ENCODE measurements at regions not wholly inside any gene's neighbourhood (a gene's known extent, or its start where the extent isn't known, plus 50 kb on each side); places are given as distances from the start of the nearest gene placed in this dataset.
"Not testable (repeated sequence)": the region's sequence is repeated elsewhere in the genome, so short reads cannot be mapped to it uniquely, and the experiment has no call there.

DNA sequence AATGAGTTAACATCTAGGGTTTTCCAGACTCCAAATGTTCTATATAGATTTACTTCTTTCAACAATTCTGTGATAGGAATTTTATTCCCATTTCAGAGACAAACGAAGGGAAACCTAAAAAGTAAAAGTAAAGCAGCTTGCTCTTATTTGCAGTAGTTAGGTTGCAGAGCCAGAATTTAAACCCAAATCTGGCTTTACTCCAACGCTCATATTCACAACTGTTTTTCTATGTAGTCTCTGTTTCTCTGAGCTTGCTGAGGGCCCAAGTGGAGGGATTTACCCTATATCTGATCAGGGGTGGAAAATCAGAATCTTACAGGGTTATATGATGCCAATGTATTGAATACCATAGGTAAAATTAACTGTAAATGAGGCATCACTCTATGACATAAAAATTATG is 599.1 kb upstream of the GRIA3 start:
- in situ Hi-C loops (cut with HindIII; ENCODE audit: low pct_unique_long_range_greater_than_20kb, low sequenced_read_pairs): no loop called here
- DNase-seq (ENCODE audit: low read depth): no peak

DNA sequence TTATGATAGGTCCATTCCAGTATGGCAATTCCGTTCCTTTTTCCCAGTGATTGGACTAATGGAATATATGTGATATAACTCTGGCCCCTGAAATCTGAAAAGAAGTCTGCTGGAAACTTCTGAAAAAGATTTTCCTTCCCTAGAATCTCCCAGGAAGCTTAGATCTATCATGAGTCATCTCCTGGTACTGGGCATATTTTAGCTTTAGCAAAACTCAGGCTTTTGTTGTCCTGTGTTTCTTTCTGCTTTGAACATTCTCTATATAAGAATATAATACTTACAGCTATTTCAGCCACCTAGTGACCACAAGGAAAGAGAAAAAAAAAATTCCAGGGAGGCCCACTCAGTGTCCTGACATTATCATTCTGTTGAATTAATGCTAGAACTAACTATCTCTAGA is 597.2 kb upstream of the GRIA3 start:
- in situ Hi-C loops (cut with HindIII; ENCODE audit: low pct_unique_long_range_greater_than_20kb, low sequenced_read_pairs): no loop called here
- no peak for DNase-seq (ENCODE audit: low read depth)

DNA sequence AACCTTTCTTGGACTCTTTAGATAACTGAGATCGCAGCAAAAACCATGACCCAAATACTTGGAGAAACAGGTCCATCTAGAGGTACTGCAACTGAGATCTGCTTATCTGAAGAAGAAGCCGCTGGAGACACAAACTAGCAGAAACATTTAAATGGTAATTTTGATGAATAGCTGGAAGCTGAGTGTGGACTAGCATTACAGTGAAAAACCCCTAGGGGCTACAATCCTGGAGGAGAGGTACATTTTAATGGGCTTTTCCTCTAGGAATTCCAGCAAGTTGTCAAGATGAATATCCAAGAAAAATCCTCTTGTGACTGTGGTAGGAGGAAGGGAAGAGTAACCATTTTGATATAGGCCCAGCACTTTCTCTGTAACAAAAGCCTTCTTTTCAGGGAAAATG is 592.5 kb upstream of the GRIA3 start:
- DNase-seq (ENCODE audit: low read depth): no peak
- in situ Hi-C loops (cut with HindIII; ENCODE audit: low pct_unique_long_range_greater_than_20kb, low sequenced_read_pairs): no loop called here

DNA sequence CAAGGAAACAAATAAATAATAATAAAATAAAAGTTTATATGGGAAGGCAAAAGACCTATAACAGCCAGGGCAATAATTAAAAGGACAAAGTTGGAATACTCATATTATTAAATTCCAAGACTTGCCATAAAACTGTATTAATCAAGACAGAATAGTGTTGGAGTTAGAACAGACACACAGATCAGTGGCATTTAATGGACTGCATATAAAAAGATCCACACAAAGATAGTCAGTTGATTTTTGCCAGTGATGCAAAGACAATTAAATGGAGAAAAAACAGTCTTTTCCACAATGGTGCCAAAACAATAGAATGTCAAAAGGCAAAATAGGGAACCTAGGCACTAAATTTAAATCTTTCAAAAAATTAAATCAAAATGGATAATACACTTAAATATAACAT is 587.1 kb upstream of the GRIA3 start:
- in situ Hi-C loops (cut with HindIII; ENCODE audit: low pct_unique_long_range_greater_than_20kb, low sequenced_read_pairs): no loop called here
- no peak for DNase-seq (ENCODE audit: low read depth)

DNA sequence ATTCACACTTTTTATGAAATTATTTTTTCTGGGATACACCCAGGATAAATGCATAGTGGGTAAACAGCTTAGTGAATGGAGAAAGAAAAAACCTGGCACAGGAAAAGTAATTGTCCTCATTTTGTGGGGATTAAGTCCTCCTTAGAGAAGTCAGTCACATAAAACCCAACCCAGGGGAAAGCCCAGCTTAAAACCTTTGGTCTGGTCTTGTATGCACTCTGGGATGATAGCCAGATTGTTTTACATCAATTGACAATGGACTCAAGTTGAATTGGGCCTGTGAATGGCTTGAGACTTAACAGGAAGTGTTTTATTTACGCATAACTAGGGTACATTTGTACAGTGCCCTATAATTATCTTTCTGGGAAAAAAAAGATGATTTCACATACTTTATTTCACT is 561.3 kb upstream of the GRIA3 start:
- DNase-seq (ENCODE audit: low read depth): no peak
- in situ Hi-C loops (cut with HindIII; ENCODE audit: low pct_unique_long_range_greater_than_20kb, low sequenced_read_pairs): no loop called here

DNA sequence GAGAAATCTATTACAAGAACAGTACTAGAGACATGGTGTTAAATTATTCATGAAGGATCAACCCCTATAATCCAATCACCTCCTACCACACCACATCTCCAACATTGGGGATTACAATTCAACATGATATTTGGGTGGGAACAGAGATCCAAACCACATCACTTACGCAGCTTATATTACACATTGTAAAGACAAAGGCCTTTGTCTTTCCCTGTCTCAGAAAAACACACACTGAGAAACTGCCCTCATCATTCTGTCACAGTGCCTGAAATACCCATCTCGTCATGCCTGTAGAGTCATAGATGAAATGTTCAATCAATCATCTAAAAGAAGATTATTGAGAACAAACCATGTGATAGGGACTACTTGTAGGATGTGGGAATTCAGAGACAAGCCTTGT is 558.8 kb upstream of the GRIA3 start:
- in situ Hi-C loops (cut with HindIII; ENCODE audit: low pct_unique_long_range_greater_than_20kb, low sequenced_read_pairs): no loop called here
- no peak for DNase-seq (ENCODE audit: low read depth)

DNA sequence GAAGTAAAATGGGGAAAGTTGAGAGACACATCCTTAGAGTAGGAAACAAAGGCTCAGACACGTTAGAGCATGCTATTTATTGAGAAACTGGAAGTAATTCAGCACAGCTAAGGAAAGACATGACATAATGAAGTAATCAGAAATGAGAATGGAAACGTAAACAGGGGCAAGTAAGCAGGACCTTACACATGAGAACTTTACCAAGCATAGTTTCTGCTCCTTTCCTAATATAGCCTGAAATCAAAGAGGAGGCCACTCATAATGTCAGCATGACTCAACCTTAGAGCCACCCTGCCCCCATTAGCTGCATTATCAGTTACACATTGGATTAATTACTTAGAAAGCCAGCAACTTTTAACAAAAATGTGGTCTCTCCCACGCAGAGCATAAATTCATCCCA is 558.3 kb upstream of the GRIA3 start:
- in situ Hi-C loops (cut with HindIII; ENCODE audit: low pct_unique_long_range_greater_than_20kb, low sequenced_read_pairs): no loop called here
- no peak for DNase-seq (ENCODE audit: low read depth)

DNA sequence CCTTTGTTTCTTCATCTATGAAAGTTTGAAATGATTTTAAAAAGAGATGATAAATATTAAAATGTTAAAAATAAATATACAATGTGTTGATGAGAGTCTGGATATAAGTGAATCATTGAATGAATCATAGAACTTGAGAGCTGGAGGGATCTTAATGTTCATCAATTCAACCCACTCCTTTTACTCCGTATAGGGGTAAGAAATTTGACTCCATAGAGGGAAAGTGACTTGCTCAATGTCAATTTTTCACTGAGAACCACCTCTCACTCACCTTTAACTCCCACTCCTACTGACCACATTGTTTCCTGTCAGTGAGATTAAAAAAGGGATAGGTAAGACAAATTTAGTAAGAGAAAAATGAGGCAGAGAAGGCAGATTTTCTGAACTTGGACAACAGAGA is 557.2 kb upstream of the GRIA3 start:
- in situ Hi-C loops (cut with HindIII; ENCODE audit: low pct_unique_long_range_greater_than_20kb, low sequenced_read_pairs): no loop called here

DNA sequence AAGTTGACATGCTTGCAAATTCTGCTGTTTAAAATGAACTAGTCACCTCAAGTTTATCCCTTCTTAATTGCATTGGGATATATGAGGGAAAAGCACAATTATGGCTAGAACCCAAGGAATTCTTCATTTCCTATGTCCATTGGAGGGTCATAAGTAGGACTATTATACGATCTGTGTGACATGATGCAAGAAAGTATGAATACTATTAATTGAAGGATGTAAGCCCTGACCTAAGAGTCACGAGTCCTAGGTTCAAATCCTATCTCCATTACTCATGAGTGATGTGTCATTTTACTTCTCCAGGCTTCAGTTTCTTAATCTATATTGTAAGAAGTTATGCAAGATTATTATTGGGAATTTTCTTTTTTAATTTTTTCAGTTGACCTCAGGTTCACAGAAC is 542.9 kb upstream of the GRIA3 start:
- in situ Hi-C loops (cut with HindIII; ENCODE audit: low pct_unique_long_range_greater_than_20kb, low sequenced_read_pairs): no loop called here
- DNase-seq (ENCODE audit: low read depth): no peak

More for the DNA sequence above, 557.2 kb upstream of the GRIA3 start:
- DNase-seq (ENCODE audit: low read depth): no peak

DNA sequence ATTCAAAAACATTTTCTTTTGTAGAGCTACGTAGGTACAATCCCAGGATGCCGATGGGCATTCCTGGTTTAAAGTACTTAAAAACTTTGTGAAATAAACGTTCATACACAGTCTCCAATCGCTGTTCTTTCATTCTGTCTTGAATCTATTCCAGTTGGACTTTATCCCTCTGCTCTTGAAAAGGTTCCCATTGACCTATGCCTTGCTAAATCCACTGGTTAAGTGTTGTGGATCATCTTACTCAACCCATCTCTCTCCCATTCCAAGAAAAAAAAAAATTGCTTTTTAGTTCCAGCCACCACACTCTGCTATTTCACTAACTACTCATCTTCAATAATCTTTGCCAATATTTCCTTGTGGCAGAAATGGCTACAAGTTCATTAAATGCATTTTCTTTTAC is 542.3 kb upstream of the GRIA3 start:
- in situ Hi-C loops (cut with HindIII; ENCODE audit: low pct_unique_long_range_greater_than_20kb, low sequenced_read_pairs): no loop called here
- DNase-seq (ENCODE audit: low read depth): no peak

DNA sequence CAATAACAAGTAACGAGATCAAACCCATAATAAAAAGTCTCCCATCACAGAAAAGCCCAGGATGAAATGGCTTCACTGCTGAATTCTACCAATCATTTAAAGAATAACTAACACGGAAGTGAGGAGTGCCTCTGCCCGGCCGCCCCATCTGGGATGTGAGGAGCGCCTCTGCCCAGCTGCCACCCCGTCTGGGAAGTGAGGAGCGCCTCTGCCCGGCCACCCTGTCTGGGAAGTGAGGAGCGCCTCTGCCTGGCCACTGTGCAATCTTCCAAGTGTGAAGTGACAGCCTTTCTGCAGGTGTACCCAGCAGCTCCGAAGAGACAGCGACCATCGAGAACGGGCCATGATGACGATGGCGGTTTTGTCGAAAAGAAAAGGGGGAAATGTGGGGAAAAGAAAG is 528.8 kb upstream of the GRIA3 start:
- DNase-seq (ENCODE audit: low read depth); in situ Hi-C loops (cut with HindIII; ENCODE audit: low pct_unique_long_range_greater_than_20kb, low sequenced_read_pairs): not testable (repeated sequence)

DNA sequence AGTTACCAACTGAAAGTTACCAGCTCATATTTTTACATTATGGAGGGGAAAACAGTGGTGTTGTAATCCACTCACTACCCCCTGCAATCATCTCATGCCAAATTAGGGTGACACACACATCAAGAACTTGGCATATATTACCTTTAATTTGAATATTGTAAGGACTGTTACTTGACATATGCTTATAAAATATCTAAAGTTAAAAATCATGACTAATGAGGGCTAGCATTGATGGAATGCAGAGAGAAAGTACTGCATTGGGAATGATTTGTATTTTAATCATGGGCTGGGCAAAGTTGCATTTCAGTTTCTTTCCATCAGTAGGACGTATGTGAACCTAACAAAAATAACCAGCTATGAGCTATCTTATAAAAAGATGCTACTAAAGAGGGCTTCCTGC is 517.5 kb upstream of the GRIA3 start:
- in situ Hi-C loops (cut with HindIII; ENCODE audit: low pct_unique_long_range_greater_than_20kb, low sequenced_read_pairs): no loop called here
- DNase-seq (ENCODE audit: low read depth): no peak

DNA sequence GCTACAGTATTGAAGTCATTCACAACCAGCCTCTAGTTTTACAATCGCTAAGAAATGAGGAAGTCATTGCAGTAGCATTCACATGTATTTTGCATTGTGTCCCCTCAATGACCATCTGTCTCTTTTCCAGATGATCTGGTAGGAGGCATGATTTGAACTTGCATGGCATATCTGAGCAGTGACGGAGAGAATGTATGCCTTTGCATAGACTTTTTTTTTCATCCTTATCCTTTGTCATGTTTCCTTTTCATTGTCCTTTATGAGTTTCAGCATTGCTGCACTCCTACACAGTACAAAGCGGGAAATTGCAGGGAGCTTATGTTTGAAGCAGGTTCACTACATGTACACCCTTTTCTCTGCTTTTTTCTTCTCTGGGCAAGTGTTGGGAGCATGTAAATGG is 516.4 kb upstream of the GRIA3 start:
- no peak for DNase-seq (ENCODE audit: low read depth)
- in situ Hi-C loops (cut with HindIII; ENCODE audit: low pct_unique_long_range_greater_than_20kb, low sequenced_read_pairs): no loop called here

DNA sequence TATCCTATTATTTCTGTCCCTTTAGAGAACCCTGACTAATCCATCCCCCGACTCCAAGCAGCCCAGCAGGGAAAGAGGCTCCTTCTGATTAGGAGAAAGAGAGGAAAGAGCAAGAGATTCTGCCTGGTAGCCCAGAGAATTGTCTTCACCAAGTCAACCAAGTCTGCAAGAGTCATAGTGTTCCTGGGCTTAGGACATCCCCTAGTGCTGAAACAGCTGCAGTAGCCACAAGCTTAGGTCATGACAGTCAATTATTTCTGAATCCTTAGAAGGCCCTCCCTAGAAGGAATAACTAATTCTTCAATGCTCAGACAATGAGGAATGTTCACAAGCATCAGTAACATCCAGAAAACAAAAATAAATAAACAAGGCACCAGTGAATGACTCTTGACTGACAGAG is 480.3 kb upstream of the GRIA3 start:
- in situ Hi-C loops (cut with HindIII; ENCODE audit: low pct_unique_long_range_greater_than_20kb, low sequenced_read_pairs): no loop called here
- DNase-seq (ENCODE audit: low read depth): no peak

DNA sequence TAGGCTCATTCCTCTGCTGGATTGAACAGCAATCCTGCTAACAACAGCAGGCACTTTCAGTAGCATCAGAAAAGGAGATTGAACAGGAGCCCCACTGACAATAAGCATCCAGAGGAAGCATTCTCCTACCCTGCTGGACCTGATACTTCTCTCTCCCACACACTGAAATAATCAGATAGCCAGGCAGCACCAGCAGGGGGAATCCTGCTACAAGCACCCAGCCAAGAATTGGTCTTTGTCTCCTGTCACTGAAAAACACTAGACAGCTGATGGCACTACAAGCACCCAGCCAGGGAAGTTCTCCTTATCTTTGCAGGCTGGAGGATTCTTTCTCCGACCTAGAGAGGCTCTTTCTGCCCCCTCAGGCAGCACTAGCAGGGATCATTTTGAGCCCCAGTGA is 444.3 kb upstream of the GRIA3 start:
- in situ Hi-C loops (cut with HindIII; ENCODE audit: low pct_unique_long_range_greater_than_20kb, low sequenced_read_pairs): no loop called here
- DNase-seq (ENCODE audit: low read depth): no peak

DNA sequence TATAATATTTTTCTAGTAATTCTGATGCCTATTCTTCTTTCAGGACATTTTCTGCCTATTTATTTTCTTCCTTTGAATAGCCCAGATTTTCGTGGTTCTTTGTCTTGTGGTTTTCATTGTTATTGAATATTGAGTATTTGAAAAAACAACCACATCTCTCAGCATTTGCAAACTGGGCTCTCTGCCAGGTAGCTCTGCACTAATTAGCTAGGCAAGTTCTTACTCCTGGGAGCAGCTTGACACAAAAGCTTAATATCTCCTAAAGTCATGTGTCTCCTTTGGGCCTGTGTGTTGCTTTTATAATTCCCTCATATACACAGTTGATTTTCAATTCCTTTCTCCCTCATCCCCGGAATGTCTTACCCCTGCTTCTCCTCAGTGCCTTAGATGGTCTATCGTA is 413.5 kb upstream of the GRIA3 start:
- in situ Hi-C loops (cut with HindIII; ENCODE audit: low pct_unique_long_range_greater_than_20kb, low sequenced_read_pairs): no loop called here
- no peak for DNase-seq (ENCODE audit: low read depth)

DNA sequence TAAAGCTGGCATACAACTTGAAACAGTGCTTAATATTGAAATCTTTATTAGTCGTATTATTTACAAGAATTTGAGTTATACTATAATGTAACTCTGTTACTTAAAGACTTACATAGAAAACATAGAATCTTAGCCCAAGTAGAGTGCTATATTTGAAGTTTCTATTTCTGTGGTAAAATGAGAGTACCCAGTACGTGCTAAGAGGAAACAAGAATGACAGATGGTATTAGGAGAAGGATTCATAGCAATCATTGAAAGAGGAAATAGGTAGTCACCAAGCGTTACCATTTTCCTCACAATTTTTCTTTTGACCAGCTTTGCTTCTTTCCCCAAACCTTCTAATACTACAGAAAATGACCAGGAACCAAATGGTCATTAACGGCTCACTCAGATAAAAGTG is 412.1 kb upstream of the GRIA3 start:
- no peak for DNase-seq (ENCODE audit: low read depth)
- in situ Hi-C loops (cut with HindIII; ENCODE audit: low pct_unique_long_range_greater_than_20kb, low sequenced_read_pairs): no loop called here

DNA sequence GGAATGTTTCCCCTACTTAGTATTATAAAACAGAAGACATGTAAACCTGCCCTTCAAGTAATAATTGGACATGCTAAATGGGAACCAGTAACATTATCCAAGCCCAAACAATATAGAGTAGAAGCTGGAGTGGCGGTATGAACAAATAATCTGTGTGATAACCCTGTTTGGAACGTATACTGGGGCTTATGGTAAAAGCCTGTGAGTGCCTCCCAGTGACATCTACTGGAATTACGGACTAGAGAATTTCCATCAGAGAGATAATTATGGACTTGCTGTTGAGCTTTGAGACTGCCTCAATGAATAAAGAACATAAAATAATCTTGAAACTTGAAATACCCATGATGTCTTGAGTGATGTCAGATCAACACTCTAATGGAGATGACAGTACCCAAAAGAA is 406.3 kb upstream of the GRIA3 start:
- in situ Hi-C loops (cut with HindIII; ENCODE audit: low pct_unique_long_range_greater_than_20kb, low sequenced_read_pairs): no loop called here

DNA sequence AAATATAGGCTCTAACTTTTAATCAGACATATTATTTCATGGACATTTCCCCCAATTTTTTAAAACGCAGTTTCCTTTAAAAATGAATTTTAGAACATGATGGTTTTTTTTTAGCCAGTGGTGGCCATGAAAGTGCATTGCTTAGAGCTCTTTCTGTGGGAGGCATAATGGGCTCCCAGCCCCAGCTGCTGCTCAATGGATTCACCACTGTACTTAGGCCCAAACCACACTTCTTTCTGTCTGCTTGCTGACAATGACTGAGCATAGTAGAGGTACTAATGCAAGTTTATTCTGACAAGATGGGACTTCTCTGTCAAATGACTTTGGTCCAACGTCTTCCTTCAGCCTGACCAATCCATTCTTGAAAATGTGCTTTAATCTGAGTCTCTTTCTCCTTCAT is 400.2 kb upstream of the GRIA3 start:
- DNase-seq (ENCODE audit: low read depth): no peak
- in situ Hi-C loops (cut with HindIII; ENCODE audit: low pct_unique_long_range_greater_than_20kb, low sequenced_read_pairs): no loop called here

More for the DNA sequence above, 406.3 kb upstream of the GRIA3 start:
- no peak for DNase-seq (ENCODE audit: low read depth)

DNA sequence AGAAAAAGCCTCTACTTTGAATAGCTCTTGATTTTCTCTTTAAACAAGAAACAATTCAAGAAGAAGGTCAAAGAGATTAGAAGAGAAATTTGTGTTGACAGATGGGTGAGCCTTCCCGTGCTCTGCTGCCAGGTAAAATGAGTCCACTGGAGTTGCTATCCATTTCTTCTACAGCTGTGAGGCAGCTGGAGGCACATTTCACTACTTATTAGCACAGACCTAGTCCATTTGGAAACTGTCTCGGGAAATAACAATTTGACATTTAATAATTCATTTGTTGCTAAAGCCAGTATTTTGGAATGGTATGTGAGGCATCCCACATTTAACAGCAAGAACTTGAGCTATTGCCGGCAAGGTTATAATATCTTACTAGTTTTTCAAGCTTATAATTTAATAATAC is 396.8 kb upstream of the GRIA3 start:
- no peak for DNase-seq (ENCODE audit: low read depth)
- in situ Hi-C loops (cut with HindIII; ENCODE audit: low pct_unique_long_range_greater_than_20kb, low sequenced_read_pairs): no loop called here

DNA sequence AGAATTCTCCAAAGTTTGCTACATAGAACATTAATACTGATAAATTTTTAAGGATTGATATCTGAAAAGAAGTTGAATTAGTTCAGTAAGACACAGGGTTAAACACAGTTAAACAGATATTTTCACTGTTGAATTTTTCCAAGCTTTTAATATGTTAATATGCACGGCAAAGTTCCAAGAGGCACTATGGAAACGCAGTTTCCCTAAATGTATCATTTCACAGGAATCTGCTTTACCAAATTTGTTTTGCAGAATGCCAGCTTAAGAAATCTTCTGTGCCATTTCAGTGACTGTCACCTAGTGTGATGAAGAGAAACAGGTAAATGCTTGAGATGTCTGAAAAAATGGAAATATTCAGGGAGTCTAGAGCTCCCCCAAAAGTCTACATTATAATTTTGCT is 395.9 kb upstream of the GRIA3 start:
- no peak for DNase-seq (ENCODE audit: low read depth)
- in situ Hi-C loops (cut with HindIII; ENCODE audit: low pct_unique_long_range_greater_than_20kb, low sequenced_read_pairs): no loop called here

Measured in Caki2 (cell line).